GM19023 (cell line): ENCODE measurements at regions not wholly inside any gene's neighbourhood (a gene's known extent, or its start where the extent isn't known, plus 50 kb on each side); places are given as distances from the start of the nearest gene placed in this dataset.

Experiments
- ATAC-seq: cut with Tn5 transposase; IDR thresholded peaks from one replicate; pipeline ENCODE4 v1.9.1; 2021; ENCODE audit warnings: mild to moderate bottlenecking, moderate library complexity; ENCODE audit not compliant: unreplicated experiment

DNA sequence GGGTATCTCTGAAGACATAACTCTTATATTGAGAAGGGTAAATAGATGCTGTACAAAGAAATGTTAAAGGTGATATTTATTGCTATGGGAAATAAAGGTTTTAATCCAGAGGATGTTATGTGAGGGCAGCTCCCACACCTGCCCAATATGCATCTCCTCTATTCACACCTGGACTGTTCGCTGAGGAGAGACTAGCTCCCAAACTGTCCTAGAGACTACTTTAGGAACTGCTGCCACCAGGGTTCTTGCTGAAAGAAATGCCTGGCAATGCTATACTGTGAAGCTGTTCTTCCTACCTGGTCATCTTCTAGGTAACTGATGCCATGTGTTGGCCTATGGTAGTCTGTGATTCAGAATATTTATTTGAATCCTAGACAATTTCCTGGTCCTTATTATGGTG lies 1421.5 kb upstream of the SPRY2 start:
- no peak for ATAC-seq

DNA sequence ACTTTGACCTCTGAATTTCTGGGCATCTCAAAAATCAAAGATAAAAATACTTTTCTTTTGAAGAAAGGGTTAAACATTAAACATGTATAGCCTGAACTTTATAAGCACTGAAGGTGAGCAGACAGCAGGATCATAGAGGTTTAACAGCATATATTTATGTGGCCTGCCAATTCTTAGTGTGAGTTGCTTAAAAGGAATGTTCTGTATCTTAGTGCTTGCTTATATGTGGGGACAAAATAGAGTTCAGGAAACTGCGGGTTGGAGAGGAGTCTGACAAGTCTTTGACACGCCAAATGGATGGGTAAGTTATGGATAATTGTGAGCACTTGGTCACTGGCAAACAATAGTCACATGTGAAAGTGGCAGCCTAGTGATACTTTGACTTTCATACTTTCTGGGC lies 1419.4 kb upstream of the SPRY2 start:
- ATAC-seq = no peak

DNA sequence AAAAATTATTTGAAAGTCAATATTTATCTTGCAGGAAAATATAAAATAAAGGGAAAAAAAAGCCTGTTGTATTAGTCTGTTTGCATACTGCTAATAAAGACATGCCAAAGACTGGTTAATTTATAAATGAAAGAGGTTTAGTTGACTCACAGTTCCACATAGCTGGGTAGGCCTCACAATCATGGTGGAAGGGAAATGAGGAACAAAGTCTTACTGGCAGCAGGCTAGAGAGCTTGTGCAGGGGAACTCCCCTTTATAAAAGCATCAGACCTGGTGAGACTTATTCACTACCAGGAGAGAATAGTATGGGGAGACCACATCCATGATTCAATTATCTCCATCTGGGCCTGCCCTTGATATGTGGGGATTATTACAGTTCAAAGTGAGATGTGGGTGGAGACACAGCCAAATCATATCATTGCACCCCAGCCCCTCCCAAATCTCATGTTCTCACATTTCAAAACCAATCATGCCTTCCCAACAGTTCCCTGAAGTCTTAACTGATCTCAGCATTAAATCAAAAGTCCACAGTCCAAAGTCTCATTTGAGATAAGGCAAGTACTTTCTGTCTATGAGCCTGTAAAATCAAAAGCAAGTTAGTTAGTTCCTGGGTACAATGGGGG lies 1416.5 kb upstream of the SPRY2 start:
- no peak for ATAC-seq

DNA sequence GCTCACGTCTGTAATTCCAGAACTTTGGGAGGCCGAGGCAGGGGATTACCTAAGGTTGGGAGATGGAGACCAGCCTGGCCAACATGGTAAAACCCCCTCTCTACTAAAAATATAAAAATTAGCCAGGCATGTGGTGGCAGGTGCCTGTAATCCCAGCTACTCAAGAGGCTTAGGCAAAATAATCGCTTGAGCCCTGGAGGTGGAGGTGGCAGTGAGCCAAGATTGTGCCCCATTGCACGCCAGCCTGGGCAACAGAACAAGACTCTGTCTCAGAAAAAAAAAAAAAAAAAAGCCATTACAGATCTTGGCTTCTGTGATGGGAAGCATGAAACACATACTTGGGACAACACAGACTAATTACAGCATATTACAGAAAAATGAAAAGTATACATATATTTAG lies 1404.5 kb upstream of the SPRY2 start:
- no peak for ATAC-seq

DNA sequence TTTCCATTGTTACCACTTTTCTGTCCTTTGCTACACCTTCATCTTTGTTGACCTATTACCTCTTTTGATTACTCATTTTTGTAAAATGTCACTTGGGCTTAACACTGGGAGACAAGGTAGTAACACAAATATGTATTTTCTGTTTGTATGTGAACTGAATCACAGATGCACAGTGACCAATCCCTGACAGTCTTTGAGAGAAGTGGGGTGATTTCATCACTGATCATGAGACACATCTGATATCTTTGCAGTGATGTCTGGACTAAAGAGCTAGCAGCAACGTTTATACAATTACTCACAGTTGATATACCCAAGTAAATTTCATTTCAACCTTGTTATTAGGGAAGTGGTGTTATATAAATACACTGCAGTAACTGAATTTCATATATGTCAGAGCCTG lies 1397.4 kb upstream of the SPRY2 start:
- ATAC-seq = no peak

DNA sequence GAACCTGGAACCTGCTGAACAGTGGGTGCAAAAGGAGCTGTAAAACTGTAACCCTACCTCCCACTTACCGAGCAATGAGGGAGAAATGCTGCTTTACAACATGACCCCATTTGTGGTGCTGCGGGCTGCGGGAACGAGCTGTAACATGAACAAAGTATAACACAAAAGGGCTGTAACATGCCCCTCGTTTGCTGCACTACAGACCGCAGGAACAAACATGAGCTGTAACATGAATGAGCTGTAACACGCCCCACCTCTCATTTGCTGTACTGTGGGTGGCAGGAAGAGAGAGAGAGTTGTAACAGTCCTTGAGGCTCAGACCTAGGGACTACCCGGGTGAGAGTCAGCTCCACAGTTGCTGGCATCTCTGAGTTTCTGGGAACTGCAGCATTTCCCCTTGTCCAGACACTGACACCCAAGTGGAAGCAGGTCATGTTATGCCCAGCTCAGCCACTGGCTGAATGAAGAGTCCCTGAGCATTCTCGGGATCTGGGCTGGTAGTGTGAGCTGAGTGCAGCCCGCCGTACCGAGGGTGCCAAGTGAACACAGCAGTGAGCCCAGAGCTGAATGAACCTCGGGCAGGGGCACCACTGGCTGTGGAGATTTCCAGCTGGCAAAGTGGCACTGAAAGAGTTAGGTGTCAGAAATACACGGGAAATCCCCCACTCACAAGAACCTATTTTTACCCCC lies 1385.3 kb upstream of the SPRY2 start:
- no peak for ATAC-seq

DNA sequence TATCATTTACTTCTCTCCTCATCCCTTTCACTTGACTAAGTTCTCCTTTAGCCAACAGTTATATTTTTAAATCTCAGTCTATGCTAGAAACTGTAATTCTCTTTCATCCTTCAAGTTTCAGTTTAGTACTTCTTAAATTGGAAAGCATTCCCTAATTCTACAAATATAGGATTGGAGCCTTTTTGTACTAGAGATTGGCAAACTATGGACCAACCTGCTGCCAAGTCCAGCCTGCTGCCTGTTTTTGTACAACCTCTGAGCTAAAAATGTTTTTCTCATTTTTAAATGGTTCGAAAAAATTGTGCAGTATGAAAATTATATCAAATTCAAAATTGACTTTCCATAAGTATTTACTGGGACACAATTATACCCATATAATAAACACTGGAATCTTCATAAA lies 1381.5 kb upstream of the SPRY2 start:
- no peak for ATAC-seq

DNA sequence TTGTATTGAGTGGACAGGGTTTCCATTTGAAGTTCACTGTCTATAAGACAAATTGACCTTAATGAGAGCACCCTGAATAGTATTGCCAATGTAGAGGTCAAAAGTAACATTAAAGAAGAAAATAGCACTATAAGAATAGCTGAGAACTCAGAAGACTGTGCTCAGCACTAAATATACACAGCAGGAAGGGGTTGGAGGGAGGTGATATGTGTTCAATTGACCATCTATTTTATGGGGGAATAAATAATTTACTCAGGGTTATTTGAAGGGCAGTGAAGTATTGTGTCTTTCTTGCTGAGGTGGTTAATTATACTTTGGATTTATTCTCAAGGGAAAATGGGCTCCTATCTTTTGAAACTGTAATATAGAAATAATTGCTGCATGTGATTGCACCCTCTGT lies 1380.5 kb upstream of the SPRY2 start:
- no peak for ATAC-seq

DNA sequence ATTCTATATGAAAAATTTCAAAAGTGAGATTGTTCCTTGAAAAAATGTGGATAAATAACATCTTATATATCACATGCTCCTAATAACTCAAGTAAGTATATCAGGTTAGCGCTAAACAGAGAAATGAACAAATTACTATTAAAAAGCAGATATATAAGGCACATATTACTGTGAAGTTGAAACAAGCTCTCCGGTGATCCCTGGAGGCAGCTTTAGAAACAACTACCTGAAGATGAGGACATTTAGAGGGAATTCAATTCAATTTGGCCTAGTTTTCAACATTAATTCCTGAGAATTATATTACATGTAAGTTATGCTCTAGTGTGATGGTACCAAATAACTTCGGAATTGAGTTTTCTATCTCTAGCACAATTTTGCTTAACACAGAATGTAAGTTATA lies 1373.6 kb upstream of the SPRY2 start:
- no peak for ATAC-seq

DNA sequence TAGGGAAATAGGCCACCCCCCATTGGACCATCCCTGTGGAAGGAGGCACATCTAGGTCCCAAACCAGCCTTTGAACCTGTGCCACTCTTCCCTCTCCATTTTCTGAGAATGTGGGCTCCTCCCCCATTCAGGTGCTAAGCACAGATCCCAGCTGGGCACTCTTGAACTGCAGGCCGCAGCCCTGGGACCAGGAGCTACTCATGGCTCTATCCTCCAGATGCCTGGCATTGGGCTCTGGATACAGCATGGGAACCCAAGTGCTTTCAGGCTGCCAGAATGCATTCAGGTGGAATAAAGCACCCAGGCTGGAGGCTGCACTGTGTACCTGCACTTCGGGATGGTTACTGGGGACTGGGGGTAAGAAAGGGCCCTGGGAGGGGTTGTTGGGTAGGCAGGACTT lies 1372.3 kb upstream of the SPRY2 start:
- no peak for ATAC-seq

DNA sequence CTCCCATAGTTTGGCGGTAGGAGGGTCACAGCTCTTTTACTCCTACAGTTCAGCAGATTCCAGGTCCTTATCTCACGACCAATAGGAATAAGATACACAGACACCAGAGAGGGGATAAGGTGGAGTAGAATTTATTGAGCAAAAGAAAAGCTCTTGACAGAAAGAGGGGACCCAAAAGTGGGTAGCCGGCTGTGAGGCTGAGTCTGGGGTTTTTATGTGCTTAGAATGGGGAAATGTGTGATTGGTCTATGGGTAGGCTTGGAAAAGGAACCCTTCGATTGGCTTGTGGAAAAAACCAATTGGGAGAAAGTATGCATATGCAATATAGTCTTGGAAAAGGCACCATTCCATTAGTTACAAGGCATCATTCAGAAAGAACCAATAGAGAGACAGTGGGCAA lies 1356.9 kb upstream of the SPRY2 start:
- no peak for ATAC-seq

DNA sequence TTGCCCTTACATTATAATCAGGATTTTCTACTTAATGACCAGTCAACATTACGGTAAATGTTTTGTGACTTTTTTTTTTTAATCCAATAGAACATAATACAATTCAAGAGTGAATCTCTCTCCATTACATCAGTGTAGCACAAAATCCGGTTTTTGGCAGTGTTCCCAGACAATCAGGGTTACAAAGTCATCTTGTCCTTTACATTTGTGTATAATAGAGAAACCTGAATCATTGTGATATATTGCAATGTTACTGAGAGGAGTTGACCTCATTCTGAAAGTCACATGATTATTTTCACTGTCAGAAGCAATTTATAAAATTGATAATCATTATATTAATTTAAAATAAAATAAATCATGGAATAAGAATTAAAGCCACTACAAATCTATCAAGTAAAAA lies 1346.0 kb upstream of the SPRY2 start:
- ATAC-seq = no peak

DNA sequence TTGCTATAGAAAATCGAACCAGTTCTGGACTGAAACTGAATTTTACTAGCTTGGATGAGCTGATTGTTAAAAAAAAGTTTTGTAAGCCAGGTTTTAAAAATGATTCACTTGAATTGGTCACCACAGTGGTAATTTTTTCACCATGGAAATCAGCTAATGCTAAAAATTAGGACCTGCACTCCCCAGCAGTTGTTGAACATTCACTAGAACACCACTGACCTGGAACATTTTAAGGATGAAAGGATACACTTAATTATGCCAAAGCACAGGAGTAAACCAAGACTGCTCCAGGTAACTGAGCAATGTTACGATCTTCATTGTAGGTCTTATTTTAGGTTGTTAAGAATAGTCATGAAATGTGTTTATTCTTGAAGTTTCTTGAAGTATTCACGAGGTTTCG lies 1342.6 kb upstream of the SPRY2 start:
- no peak for ATAC-seq

DNA sequence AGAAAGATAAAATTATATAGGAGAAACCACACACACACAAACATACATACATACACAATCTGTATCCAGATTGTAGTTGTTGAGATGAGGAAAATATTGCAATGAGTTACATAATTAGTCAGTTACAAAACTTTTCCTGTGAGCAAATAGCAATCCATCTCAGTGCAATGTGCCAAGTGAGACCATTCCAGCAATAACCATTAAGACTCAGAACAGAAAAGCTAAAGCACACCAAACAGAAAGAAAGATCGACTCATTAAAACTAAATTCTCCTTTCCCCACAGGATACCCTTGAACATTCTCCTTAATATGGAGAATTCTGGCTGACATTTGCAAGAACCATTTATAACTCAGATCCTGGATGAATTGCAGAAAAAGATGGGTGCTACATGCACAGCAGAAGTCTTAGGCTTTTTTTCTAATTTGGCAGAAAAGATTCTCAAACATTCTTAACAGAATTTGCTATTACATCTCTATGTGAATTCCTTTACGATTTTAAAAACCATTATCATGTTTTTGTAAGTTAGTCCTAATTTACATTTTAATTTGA lies 1341.2 kb upstream of the SPRY2 start:
- ATAC-seq = no peak

DNA sequence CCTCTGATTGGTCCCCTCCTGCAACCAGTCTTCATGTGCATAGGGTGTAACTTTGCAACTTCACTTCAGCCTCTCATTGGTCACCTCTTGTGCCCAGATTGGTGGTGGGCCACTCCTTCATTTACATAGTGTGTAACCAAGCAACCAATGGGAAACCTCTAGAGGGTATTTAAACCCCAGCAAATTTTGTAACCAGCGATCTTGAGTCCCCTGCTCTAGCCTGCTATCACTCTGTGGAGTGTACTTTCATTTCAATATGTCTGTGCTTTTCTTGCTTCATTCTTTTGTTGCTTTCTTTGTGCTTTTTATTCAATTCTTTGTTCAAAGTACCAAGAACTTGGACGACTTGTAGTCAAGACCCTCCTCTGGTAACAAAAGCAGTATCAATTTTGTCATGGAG lies 1336.9 kb upstream of the SPRY2 start:
- ATAC-seq = no peak

DNA sequence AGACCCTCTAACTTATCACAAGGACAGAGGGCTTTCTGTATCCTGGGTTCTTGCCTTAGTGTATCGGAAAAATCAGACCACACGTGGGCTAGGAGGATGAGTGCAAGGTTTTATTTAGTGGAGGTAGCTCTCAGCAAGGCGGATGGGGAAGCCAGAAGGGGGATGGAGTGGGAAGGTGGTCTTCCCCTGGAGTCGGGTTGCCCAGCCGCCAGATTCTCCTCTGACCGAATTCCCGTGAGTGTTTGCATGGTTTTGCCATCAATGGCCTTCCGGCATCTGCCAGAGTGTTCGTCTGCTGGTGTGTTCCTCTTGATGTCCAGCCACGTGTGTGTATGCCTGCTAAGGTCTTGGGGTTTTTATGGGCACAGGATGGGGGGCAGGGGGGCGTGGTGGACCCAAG lies 1335.1 kb upstream of the SPRY2 start:
- ATAC-seq = no peak

DNA sequence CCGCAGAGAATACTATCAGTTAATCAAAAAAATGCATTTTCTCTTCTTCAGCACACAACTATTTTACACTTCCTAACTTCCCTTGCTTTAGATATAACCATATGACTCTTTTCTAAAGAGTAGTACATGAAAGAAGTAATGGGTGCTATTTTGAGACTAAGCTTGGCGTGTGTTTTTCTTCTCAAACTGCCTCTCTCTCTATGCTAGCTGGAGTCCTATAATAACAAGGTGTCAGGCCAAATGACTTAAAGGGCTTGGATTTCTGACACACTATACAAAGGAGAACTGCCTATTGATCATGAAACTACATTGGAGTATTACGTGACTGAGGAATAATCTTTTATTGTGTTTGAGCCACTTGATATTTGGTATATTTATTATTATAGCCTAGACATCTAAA lies 1330.1 kb upstream of the SPRY2 start:
- no peak for ATAC-seq

DNA sequence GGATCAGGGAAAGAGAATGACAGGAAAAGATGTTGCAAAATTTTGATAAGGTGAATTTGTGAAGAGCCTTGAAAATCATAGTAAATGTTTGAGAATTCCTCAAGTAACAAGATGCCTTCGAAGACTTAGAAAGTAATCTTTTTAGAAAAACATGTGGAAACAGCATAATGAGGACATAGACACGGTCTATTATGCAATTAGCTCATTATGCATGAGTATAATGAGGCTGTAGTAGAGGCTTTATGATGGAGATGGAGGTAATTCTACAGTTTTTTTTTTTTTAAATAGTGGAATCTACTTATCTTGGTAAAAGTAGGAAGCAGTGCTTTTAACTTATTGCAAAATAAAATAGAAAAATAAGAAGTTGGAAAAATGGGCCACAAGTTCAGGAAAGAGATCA lies 1329.1 kb upstream of the SPRY2 start:
- ATAC-seq = no peak

DNA sequence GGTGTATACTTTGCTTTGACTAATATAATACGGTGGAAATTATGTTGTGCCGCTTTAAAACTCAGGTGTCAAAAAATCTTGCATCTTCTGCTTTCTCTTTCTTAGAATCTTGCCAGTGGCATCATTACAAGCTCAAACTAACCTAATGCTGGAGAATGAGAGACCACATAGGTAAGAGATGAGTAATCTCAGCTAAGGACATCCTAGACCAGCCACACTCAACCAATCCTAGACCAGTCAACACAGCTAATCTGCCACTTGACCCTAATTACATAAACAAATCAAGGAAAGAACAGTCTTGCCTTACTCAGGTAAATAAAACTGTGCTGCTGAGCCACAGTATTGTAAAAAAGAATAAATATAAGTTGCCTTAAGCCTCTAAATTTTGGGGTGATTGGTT lies 1323.9 kb upstream of the SPRY2 start:
- no peak for ATAC-seq

DNA sequence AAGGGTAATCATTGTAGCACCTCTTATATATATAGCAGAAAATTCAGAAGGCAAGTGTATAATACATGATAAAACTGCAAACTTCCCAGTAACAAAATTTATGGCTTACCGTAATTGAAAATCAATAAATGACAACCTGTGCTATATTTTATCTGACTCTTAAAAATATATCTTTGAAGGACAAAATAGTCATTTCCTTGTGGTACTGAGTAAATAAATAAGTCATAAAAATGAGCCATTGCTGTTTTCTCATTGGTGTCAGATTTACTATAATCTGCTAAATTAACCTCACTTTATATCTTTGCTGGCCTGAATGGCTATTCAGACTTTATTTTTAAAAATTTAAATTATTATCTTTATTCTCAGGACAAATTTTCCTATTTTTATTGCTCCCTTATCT lies 1319.1 kb upstream of the SPRY2 start:
- ATAC-seq = no peak

DNA sequence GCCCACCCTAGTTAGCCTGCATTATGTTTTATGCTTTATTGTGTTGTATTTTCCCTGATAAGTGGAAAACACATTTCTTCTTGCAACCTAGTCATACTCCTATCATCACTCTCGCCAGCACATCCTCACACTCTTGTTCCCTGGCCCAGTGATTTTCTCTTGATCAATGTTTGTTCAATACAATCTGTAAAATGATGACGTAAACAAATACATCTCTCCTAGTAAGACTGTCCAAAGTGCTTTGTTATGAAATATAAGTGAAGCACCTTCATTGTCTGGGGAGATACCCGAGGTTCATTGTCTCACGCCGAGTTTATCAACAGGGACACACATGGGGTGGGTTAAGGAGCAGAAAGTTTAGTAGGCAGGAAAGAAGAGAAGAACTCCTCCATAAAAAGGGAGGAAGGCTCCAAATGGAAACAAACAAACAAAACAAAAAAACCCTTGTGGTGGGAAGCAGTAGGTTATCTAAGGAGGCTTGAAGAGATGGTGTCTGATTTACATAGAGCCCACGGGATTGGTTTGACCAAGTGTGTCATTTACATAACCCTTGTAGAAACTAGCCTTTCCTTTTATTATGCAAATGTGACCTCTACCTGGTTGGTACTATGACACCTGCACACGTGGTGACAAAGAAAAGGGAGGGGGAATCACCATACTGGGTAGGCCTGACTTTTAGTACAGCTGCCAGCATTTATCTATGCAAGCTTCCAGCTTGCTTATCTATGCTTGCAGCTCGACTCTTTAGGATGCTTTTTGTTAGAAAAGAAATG lies 1317.9 kb upstream of the SPRY2 start:
- no peak for ATAC-seq

DNA sequence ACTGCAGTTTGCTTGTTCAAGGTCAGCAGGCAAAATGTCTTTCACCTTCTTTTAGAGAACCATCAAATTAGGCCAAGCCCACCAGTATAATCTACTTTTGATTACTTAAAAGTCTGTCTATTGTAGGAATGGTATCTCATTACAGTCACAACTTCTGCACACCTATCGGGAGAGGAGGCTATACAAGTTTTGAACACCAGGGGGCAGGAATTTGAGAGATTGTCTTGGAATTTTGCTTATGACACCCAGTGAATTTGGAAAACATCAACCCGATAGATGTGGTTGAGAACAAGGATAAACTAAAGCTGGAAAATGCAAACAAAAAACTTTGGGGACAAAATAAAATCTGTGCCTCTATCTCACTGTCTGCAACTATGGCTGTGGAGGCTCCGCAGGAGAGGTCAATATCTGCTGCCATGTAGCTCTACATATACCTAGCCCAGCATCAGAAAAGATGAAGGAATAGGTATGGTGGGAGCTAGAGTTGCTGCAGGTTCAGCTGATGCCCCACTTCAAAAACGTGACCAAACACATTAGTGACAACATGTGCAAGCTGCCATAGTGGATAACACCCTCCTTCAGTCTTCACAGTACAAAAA lies 1299.2 kb upstream of the SPRY2 start:
- ATAC-seq = no peak
